Activated T-helper 17 cell treated with anti-CD3 and anti-CD28 coated beads, Interleukin-2, amount 50 U/mL, for 72 hours (primary cell): ENCODE measurements at regions not wholly inside any gene's neighbourhood (a gene's known extent, or its start where the extent isn't known, plus 50 kb on each side); places are given as distances from the start of the nearest gene placed in this dataset.

ENCODE experiments used
- ATAC-seq: fragments of 150-1000 bp; cut with Tn5 transposase; replicated peaks from 2 replicates; pipeline ENCODE4 v1.10.0; 2021; ENCODE audit warnings: mild to moderate bottlenecking, moderate library complexity
- H3K27ac Mint-ChIP-seq: one replicate; pipeline ENCODE4 v1.8.0; 2022; ENCODE audit warnings: mixed read lengths
- H3K27me3 Mint-ChIP-seq: one replicate; pipeline ENCODE4 v1.8.0; 2022; ENCODE audit warnings: mixed read lengths
- H3K36me3 Mint-ChIP-seq: one replicate; pipeline ENCODE4 v1.8.0; 2022; ENCODE audit warnings: low read depth, mild to moderate bottlenecking, mixed read lengths
- H3K4me1 Mint-ChIP-seq: one replicate; pipeline ENCODE4 v1.8.0; 2022; ENCODE audit warnings: mixed read lengths
- H3K4me3 Mint-ChIP-seq: one replicate; pipeline ENCODE4 v1.8.0; 2022; ENCODE audit warnings: mild to moderate bottlenecking, mixed read lengths
- H3K9me3 Mint-ChIP-seq: one replicate; pipeline ENCODE4 v1.8.0; 2022; ENCODE audit warnings: mixed read lengths

GRCh38 chr2:129263939-129264338 lies 715.5 kb upstream of the RAB6C start:
- Mint-ChIP-seq H3K4me3 (no peak overlapping the region), H3K9me3 (peaks cover 23% of the 10 kb centered on the region), H3K4me1 (no peaks in the 10 kb centered on the region), H3K36me3 (no peaks in the 10 kb centered on the region), H3K27me3 (no peaks in the 10 kb centered on the region), H3K27ac (no peak overlapping the region)
- no peak for ATAC-seq

GRCh38 chr2:129267559-129267958 lies 711.9 kb upstream of the RAB6C start:
- H3K9me3 Mint-ChIP-seq = peaks cover 25% of the 10 kb centered on the region
- ATAC-seq = no peak
- no peaks in the 10 kb centered on the region for H3K36me3 Mint-ChIP-seq
- H3K27me3 Mint-ChIP-seq = peaks cover 4% of the 10 kb centered on the region
- H3K27ac Mint-ChIP-seq = no peak overlapping the region
- H3K4me1 Mint-ChIP-seq = no peaks in the 10 kb centered on the region
- no peak overlapping the region for H3K4me3 Mint-ChIP-seq

DNA sequence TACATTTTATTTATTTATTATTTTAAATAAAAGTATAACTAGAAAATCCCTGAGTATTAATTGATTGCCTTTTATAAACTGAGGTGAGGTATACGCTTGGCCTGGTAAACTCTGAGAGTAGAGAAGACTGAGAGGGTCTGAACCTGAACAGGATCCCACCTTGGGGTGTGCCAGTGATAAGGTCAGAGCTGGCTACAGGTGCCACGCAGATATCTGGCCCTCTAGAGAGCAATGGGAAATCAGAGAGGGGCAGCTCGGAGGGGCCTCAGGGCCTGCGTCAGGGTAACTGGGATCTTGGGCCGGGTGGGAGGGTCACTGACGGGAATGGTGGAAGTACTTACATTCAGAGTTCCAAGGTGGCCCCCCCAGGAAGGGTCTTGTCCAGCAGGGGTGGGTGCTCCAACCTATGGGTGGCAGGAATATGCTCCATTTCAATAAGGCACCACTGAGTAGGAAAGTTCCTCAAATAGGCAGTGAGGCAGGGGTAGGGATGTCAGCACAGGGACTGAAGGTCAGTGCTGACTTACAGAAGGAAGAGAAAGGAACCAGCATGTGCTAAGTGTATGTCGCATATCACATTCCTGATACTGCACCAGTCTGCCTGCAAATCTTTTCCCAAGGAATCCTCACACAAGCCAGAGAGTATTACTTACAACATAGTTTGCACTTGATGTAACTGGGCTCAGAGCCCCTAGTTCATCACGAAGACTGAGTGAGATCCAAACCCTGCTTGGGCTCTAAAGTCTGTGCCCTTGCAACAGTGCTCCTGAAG lies 706.0 kb upstream of the RAB6C start:
- Mint-ChIP-seq H3K4me1 (no peaks in the 10 kb centered on the region), H3K36me3 (no peaks in the 10 kb centered on the region), H3K27me3 (peaks cover 6% of the 10 kb centered on the region), H3K9me3 (peaks cover 10% of the 10 kb centered on the region), H3K27ac (no peak overlapping the region), H3K4me3 (no peak overlapping the region)
- ATAC-seq = no peak

- peaks cover 11% of the 10 kb centered on the region for H3K9me3 Mint-ChIP-seq
- H3K27ac Mint-ChIP-seq = no peak overlapping the region
- peaks cover 7% of the 10 kb centered on the region for H3K27me3 Mint-ChIP-seq
- H3K4me1 Mint-ChIP-seq = no peaks in the 10 kb centered on the region
- no peaks in the 10 kb centered on the region for H3K36me3 Mint-ChIP-seq
- no peak for ATAC-seq
- no peak overlapping the region for H3K4me3 Mint-ChIP-seq
These were observed 705.4 kb upstream of the RAB6C start for GRCh38 chr2:129274038-129274415.

DNA sequence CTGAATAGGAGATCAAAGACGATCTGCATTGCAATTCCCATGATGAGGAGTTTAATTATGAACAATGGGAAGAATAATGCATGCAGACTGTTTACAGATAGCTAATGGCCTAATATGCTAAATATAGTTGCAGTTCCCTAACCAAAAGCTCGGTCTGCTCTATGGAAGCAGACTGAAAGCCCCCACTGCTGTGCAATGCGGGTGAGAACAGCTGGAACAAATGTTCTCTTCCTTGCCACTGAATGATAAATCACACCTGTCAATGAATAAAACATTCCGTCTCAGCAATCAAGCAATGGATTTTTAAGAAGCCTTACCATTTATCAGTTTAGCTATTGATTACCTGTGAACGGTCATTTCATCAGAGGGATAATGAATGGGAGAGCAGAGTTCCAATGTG lies 704.5 kb upstream of the RAB6C start:
- ATAC-seq = no peak
- peaks cover 7% of the 10 kb centered on the region for H3K27me3 Mint-ChIP-seq

GRCh38 chr2:129275706-129276105 lies 703.8 kb upstream of the RAB6C start:
- Mint-ChIP-seq H3K9me3 (peaks cover 4% of the 10 kb centered on the region), H3K36me3 (no peaks in the 10 kb centered on the region), H3K27me3 (peaks cover 3% of the 10 kb centered on the region), H3K4me1 (no peaks in the 10 kb centered on the region), H3K27ac (no peak overlapping the region), H3K4me3 (no peak overlapping the region)
- ATAC-seq = no peak

More for the DNA sequence above, 704.5 kb upstream of the RAB6C start:
- H3K36me3 Mint-ChIP-seq = no peaks in the 10 kb centered on the region
- no peak overlapping the region for H3K4me3 Mint-ChIP-seq
- H3K4me1 Mint-ChIP-seq = no peaks in the 10 kb centered on the region
- no peak overlapping the region for H3K27ac Mint-ChIP-seq
- H3K9me3 Mint-ChIP-seq = peaks cover 11% of the 10 kb centered on the region

GRCh38 chr2:129276978-129277584 lies 702.4 kb upstream of the RAB6C start:
- Mint-ChIP-seq H3K4me1 (no peaks in the 10 kb centered on the region), H3K4me3 (no peak overlapping the region), H3K36me3 (no peaks in the 10 kb centered on the region), H3K9me3 (peaks cover 4% of the 10 kb centered on the region), H3K27ac (no peak overlapping the region), H3K27me3 (peaks cover 3% of the 10 kb centered on the region)
- ATAC-seq = no peak

DNA sequence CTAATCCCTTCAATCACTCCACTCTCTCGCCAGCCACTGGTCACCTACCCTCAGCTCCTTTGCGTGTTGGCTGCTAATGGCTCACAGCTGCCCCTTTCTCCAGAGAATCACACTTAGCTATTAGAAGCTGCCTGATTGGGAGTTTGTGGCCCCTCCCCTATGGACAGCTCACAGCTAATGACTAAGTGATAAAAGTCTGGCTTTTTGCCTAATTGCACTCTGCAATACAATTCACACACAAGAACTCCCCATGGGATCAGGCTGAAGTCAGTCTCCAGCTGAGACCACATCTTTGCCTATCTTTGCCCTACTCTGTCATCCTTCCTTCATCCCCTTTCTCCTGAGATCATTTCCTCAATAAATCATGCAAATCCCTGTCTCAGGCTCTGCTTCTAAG lies 701.9 kb upstream of the RAB6C start:
- Mint-ChIP-seq H3K9me3 (peaks cover 4% of the 10 kb centered on the region), H3K27ac (no peak overlapping the region), H3K4me3 (no peak overlapping the region), H3K27me3 (peaks cover 3% of the 10 kb centered on the region), H3K36me3 (no peaks in the 10 kb centered on the region), H3K4me1 (no peaks in the 10 kb centered on the region)
- no peak for ATAC-seq

DNA sequence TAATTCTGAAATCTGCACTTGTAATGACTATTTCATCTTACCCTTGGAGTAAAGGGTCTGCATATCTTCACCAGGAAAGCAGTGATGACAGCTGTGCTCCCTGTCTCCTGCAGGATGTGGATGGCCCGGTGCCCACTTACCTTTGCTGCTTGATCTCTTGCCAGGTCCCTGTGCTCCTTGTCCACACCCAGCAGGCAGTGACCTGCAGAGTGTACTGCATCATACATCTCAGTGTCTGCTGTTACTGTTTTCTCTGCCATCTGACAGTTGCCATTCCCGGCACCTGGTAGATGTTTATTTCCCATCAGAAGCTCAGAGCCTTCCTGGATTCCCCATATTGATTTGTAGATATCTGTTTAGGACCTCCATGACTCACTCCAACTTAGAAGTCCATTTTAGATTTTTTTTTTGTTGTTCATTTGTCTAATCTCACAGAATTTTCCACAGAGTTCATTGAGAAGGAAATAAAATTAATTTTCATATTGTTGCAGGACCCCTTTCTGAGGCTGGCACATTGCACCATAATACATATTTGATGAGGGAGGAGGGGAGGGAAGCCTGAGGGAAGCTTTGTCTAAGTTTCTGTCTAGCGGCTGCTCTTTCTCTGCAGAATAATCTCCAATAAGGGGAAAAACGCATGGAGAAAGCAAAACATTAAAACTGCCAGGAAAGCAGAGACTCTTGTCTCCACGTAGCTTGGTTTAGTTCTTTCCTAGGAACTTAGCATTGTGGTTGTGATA lies 697.5 kb upstream of the RAB6C start:
- no peak overlapping the region for H3K27ac Mint-ChIP-seq
- peaks cover 4% of the 10 kb centered on the region for H3K9me3 Mint-ChIP-seq
- no peaks in the 10 kb centered on the region for H3K36me3 Mint-ChIP-seq
- H3K4me1 Mint-ChIP-seq = no peaks in the 10 kb centered on the region
- H3K27me3 Mint-ChIP-seq = peaks cover 3% of the 10 kb centered on the region
- ATAC-seq = no peak
- no peak overlapping the region for H3K4me3 Mint-ChIP-seq

DNA sequence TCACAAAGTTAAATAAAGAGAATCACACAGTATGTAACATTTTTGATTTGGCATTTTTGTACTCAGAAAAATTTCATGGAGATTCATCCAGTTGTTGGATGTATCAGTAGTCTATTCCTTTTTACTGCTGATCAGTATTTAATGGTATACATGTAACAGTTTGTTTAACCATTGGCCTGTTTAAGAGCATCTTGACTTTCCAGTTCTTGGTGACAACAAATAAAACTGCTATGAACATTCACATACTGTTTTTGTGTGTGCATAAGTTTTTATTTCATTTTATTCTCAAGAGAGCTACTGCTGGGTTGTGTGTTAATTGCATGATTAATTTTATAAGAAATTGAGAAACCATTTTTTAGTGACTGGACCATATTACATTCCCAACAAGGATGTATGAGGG lies 694.5 kb upstream of the RAB6C start:
- Mint-ChIP-seq H3K4me1 (no peaks in the 10 kb centered on the region), H3K27me3 (no peaks in the 10 kb centered on the region)
- no peak for ATAC-seq

DNA sequence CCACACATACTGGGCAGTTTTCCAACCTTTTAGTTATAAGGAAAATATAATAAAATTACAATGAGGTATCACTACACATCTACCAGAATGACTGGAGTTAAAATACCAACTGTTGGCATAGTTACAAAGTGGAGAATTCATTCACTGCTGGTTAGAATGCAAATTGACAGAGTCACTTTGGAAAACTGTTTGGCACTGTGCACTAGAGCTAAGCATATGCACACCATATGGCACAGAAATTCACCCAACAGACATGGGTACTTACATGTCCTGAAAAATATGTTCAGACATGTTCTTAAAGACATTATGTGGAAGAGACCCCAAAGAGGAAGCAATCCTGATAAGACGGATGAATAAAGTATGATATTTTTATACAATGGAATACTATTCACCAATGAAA lies 686.1 kb upstream of the RAB6C start:
- H3K4me1 Mint-ChIP-seq = no peaks in the 10 kb centered on the region
- H3K27ac Mint-ChIP-seq = no peak overlapping the region
- no peaks in the 10 kb centered on the region for H3K36me3 Mint-ChIP-seq
- no peak for ATAC-seq
- peaks cover 9% of the 10 kb centered on the region for H3K9me3 Mint-ChIP-seq
- H3K4me3 Mint-ChIP-seq = no peak overlapping the region
- H3K27me3 Mint-ChIP-seq = no peaks in the 10 kb centered on the region

More for the DNA sequence above, 694.5 kb upstream of the RAB6C start:
- H3K4me3 Mint-ChIP-seq = no peak overlapping the region
- no peaks in the 10 kb centered on the region for H3K9me3 Mint-ChIP-seq
- no peaks in the 10 kb centered on the region for H3K36me3 Mint-ChIP-seq
- no peak overlapping the region for H3K27ac Mint-ChIP-seq

- peaks cover 5% of the 10 kb centered on the region for H3K9me3 Mint-ChIP-seq
- H3K27ac Mint-ChIP-seq = no peak overlapping the region
- no peak overlapping the region for H3K4me3 Mint-ChIP-seq
- no peaks in the 10 kb centered on the region for H3K4me1 Mint-ChIP-seq
- no peaks in the 10 kb centered on the region for H3K27me3 Mint-ChIP-seq
- no peak for ATAC-seq
- H3K36me3 Mint-ChIP-seq = no peaks in the 10 kb centered on the region
These were observed 683.1 kb upstream of the RAB6C start for GRCh38 chr2:129296396-129296795.

DNA sequence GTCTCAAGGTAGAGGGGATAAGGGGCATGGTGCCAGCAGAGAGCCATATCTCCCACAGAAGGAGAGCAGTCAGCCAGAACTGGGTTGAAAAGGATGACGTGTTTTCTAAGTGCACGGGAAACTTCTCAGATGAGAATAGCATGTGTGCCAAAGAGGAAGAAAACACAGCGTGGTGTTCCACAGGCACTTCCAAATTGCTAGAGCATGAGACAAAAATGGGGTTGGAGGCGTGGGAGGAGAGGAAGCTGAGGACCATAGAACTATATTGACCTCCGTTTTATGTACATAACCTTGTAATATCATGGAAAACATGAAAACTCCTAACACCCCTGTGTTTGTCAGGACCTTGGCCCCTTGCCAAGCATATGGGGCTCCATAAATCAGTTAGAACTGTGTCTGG lies 682.7 kb upstream of the RAB6C start:
- peaks cover 5% of the 10 kb centered on the region for H3K9me3 Mint-ChIP-seq
- no peaks in the 10 kb centered on the region for H3K4me1 Mint-ChIP-seq
- H3K27ac Mint-ChIP-seq = no peak overlapping the region
- no peak for ATAC-seq
- no peak overlapping the region for H3K4me3 Mint-ChIP-seq
- H3K27me3 Mint-ChIP-seq = no peaks in the 10 kb centered on the region
- H3K36me3 Mint-ChIP-seq = no peaks in the 10 kb centered on the region

GRCh38 chr2:129297430-129297829 lies 682.0 kb upstream of the RAB6C start:
- no peak for ATAC-seq
- H3K4me3 Mint-ChIP-seq = no peak overlapping the region
- no peaks in the 10 kb centered on the region for H3K36me3 Mint-ChIP-seq
- no peak overlapping the region for H3K27ac Mint-ChIP-seq
- peaks cover 5% of the 10 kb centered on the region for H3K9me3 Mint-ChIP-seq
- H3K27me3 Mint-ChIP-seq = no peaks in the 10 kb centered on the region
- no peaks in the 10 kb centered on the region for H3K4me1 Mint-ChIP-seq

- no peaks in the 10 kb centered on the region for H3K9me3 Mint-ChIP-seq
- no peaks in the 10 kb centered on the region for H3K4me1 Mint-ChIP-seq
- H3K27ac Mint-ChIP-seq = no peak overlapping the region
- no peak for ATAC-seq
- H3K36me3 Mint-ChIP-seq = no peaks in the 10 kb centered on the region
- H3K27me3 Mint-ChIP-seq = no peaks in the 10 kb centered on the region
- no peak overlapping the region for H3K4me3 Mint-ChIP-seq
These were observed 680.1 kb upstream of the RAB6C start for GRCh38 chr2:129299338-129299737.
